Spleen (tissue), 11 donors: ENCODE measurements at regions not wholly inside any gene's neighbourhood (a gene's known extent, or its start where the extent isn't known, plus 50 kb on each side); places are given as distances from the start of the nearest gene placed in this dataset.
"Not testable (repeated sequence)": the region's sequence is repeated elsewhere in the genome, so short reads cannot be mapped to it uniquely, and the experiment has no call there.

Experiments
- DNase-seq: peaks from one replicate; pipeline ENCODE4 v3.0.0-alpha.2; 2020
- H3K27ac ChIP-seq, 8 donors: fragments of 200-600 bp; sonication (generic) in 7 of 8; 1 replicate in 4 of 8; 2 replicates in 4 of 8; pipeline versions ENCODE4 v1.5.0 to v1.8.0; 2016 to 2021; ENCODE audit warnings: inconsistent platforms in 4 of 8, mild to moderate bottlenecking in 4 of 8, moderate library complexity in 1 of 8
- H3K27me3 ChIP-seq, 7 donors: fragments of 200-600 bp; sonication (generic) in 6 of 7; replicated peaks in 1 of 7; 1 replicate in 4 of 7; 2 replicates in 3 of 7; pipeline versions ENCODE4 v1.5.0 to v1.8.0; 2016 to 2021; ENCODE audit warnings: inconsistent platforms in 3 of 7, mild to moderate bottlenecking in 1 of 7
- H3K36me3 ChIP-seq, 6 donors: fragments of 200-600 bp; sonication (generic) in 5 of 6; 1 replicate in 4 of 6; 2 replicates in 2 of 6; pipeline versions ENCODE4 v1.5.0 to v1.8.0; 2016 to 2021; ENCODE audit warnings: inconsistent platforms in 2 of 6
- H3K4me1 ChIP-seq, 6 donors: fragments of 200-600 bp; sonication (generic) in 5 of 6; 1 replicate in 3 of 6; 2 replicates in 3 of 6; pipeline versions ENCODE4 v1.5.0 to v1.8.0; 2016 to 2021; ENCODE audit warnings: inconsistent platforms in 3 of 6
- H3K4me3 ChIP-seq, 8 donors: fragments of 200-600 bp; sonication (generic) in 7 of 8; 1 replicate in 4 of 8; 2 replicates in 4 of 8; pipeline versions ENCODE4 v1.5.0 to v1.8.0; 2016 to 2021; ENCODE audit warnings: inconsistent platforms in 4 of 8, mild to moderate bottlenecking in 4 of 8, moderate library complexity in 2 of 8
- H3K9me3 ChIP-seq, 8 donors: fragments of 200-600 bp; sonication (generic) in 7 of 8; 1 replicate in 4 of 8; 2 replicates in 4 of 8; pipeline versions ENCODE4 v1.5.0 to v1.8.0; 2016 to 2021; ENCODE audit warnings: inconsistent platforms in 4 of 8
- POLR2A ChIP-seq, 3 donors: fragments of 450-650 bp; IDR thresholded peaks; one replicate each; pipeline ENCODE4 v1.5.1; 2017; ENCODE audit warnings: antibody characterized with exemption in 3 of 3, mild to moderate bottlenecking in 1 of 3
- POLR2AphosphoS5 ChIP-seq, 3 donors: sonication (generic); formaldehyde crosslinking; IDR thresholded peaks; one replicate each; pipeline ENCODE4 v1.5.1; 2017; ENCODE audit warnings: antibody characterized with exemption in 3 of 3
- WGBS, 5 donors: extraction: QIAGEN DNeasy Blood & Tissue Kit in 3 of 5; methylation state at CpG; one replicate each; pipeline versions ENCODE4 v1.1.5 to v1.1.7; 2013 to 2018; 5-methylcytosine and 5-hydroxymethylcytosine counted together
- intact Hi-C: fragments of 100-400 bp; cut with DNase I; formaldehyde crosslinking; loops from one replicate; pipeline ENCODE4 v1.15.0; 2023; ENCODE audit warnings: low total_unique reads
- TF ChIP-seq, protein P1 (sequence below), 11 experiments: fragments of 200-600 bp in 7 of 11; fragments of 450-650 bp in 4 of 11; sonication (generic) in 4 of 11; IDR thresholded peaks in 8 of 11; conservative IDR thresholded peaks in 3 of 11; 1 replicate in 7 of 11; 2 replicates in 4 of 11; pipeline versions ENCODE4 v1.4.0 to v1.8.0; 2016 to 2021; ENCODE audit warnings: antibody characterized with exemption in 11 of 11, inconsistent platforms in 4 of 11, mild to moderate bottlenecking in 1 of 11
- donor health status: healthy with polysubstance abuse.
- donor health status: DM: no; HTN: no; CAD: no; lungs with moderate emphysema.
- donor health status: DM: no; HTN: no; CAD: no.
- donor health status: Bipolar disorder and iron deficiency.
- donor health status: healthy.
- donor health status: DM: no; HTN: no; CAD: no.
- donor health status: DM: yes; HTN: yes; CAD: no.

DNA sequence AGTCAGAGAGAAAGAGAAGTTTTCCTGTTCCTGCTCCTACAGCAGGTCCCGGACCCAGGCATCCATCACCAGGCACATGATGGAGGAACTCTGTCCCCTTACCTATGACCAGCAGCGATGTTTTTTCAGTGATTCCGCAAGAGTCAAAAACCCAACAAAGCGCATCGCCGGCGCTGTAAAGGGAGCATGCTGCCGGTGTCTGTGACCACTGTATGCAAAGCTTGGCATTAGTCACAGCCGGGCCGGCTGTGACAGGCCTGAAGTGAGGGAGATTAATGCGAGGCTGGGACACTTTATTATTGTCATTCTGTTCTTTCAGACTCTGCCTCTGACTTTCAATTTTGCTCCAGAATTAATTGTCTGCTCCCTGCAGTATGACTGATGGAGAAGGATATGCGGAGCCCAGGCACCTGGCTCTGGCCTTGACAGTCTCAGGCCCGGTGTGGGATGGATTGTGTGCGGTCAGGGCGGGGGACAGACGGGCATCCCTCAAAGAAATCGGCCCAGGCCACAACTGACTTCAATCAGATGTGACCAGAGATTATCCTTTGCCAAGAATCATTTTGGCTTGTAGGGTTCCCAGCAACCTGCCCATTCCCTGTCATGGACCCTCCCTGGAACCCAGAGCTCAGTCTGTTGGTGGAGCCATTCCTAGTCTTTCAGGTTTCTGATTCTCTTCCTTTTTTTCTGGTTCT, 462.0 kb upstream of the ZNF507 start:
- TF ChIP-seq POLR2AphosphoS5 (IDR thresholded peaks at IDR 0.05) = no peak
- TF ChIP-seq, protein P1, sequence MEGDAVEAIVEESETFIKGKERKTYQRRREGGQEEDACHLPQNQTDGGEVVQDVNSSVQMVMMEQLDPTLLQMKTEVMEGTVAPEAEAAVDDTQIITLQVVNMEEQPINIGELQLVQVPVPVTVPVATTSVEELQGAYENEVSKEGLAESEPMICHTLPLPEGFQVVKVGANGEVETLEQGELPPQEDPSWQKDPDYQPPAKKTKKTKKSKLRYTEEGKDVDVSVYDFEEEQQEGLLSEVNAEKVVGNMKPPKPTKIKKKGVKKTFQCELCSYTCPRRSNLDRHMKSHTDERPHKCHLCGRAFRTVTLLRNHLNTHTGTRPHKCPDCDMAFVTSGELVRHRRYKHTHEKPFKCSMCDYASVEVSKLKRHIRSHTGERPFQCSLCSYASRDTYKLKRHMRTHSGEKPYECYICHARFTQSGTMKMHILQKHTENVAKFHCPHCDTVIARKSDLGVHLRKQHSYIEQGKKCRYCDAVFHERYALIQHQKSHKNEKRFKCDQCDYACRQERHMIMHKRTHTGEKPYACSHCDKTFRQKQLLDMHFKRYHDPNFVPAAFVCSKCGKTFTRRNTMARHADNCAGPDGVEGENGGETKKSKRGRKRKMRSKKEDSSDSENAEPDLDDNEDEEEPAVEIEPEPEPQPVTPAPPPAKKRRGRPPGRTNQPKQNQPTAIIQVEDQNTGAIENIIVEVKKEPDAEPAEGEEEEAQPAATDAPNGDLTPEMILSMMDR (IDR thresholded peaks at IDR 0.05 in 8 of 11, conservative IDR thresholded peaks at IDR 0.05 in 3 of 11) = no peak
- no peak for TF ChIP-seq POLR2A (IDR thresholded peaks at IDR 0.05)
- DNase-seq = no peak
- Histone ChIP-seq H3K9me3 (peaks cover 0 to 9% (median 0%) of the 10 kb centered on the region in 8 donors), H3K4me3 (no peak overlapping the region), H3K4me1 (no peaks in the 10 kb centered on the region), H3K27ac (no peak overlapping the region), H3K36me3 (no peaks in the 10 kb centered on the region), H3K27me3 (no peaks in the 10 kb centered on the region)
- WGBS, 5 donors = 84 to 90% (median 86%) methylated on average over 17 of the region's 17 CpGs
- intact Hi-C loops = no loop called here

- Histone ChIP-seq H3K4me1 (no peaks in the 10 kb centered on the region), H3K4me3 (no peak overlapping the region), H3K27ac (no peak overlapping the region), H3K9me3 (peaks cover 0 to 5% (median 0%) of the 10 kb centered on the region in 8 donors), H3K27me3 (no peaks in the 10 kb centered on the region), H3K36me3 (no peaks in the 10 kb centered on the region)
- no peak for TF ChIP-seq POLR2A (IDR thresholded peaks at IDR 0.05)
- no peak for TF ChIP-seq POLR2AphosphoS5 (IDR thresholded peaks at IDR 0.05)
- TF ChIP-seq, protein P1 (IDR thresholded peaks at IDR 0.05 in 8 of 11, conservative IDR thresholded peaks at IDR 0.05 in 3 of 11) = no peak
- intact Hi-C loops = no loop called here
- no peak for DNase-seq
- 67 to 87% (median 75%) methylated on average over 8 of the region's 8 CpGs for WGBS, 5 donors
Observed at GRCh38 chr19:31885280-31885853, 460.0 kb upstream of the ZNF507 start.

GRCh38 chr19:31890230-31890629, 455.2 kb upstream of the ZNF507 start:
- Histone ChIP-seq H3K27ac (no peak overlapping the region), H3K9me3 (peaks cover 0 to 27% (median 13%) of the 10 kb centered on the region in 8 donors), H3K27me3 (no peaks in the 10 kb centered on the region), H3K4me1 (no peaks in the 10 kb centered on the region), H3K36me3 (no peaks in the 10 kb centered on the region), H3K4me3 (no peak overlapping the region)
- intact Hi-C loops = no loop called here
- DNase-seq = no peak
- TF ChIP-seq POLR2AphosphoS5 (IDR thresholded peaks at IDR 0.05) (no peak), POLR2A (IDR thresholded peaks at IDR 0.05) (no peak)
- TF ChIP-seq, protein P1 (IDR thresholded peaks at IDR 0.05 in 8 of 11, conservative IDR thresholded peaks at IDR 0.05 in 3 of 11) = no peak
- WGBS, 5 donors = 91 to 95% (median 94%) methylated on average over 9 of the region's 9 CpGs

DNA sequence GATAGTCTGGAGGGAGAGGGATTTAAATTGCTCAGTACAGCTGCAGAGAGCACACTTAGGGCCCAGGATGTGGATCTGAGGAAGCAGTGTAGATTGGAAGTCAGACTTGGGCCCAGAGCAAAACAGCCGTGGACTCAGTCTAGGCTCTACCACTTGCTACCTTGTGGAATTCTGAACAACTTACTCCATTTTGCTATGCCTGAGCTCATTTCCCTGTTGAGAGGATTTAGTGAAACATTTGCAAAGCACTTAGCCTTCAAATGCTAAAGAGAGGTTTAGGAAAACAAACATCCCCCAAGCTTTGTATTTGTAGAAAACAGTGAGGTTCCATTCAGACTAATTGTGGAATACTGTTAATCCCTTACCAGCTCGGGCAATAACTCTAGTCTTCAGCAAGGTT, 453.4 kb upstream of the ZNF507 start:
- no peak for TF ChIP-seq POLR2AphosphoS5 (IDR thresholded peaks at IDR 0.05)
- TF ChIP-seq, protein P1 (IDR thresholded peaks at IDR 0.05 in 8 of 11, conservative IDR thresholded peaks at IDR 0.05 in 3 of 11) = no peak
- no peak for TF ChIP-seq POLR2A (IDR thresholded peaks at IDR 0.05)
- no peaks in the 10 kb centered on the region for H3K27me3 ChIP-seq
- H3K36me3 ChIP-seq = no peaks in the 10 kb centered on the region
- no peak overlapping the region for H3K4me3 ChIP-seq
- DNase-seq = no peak
- intact Hi-C loops = no loop called here
- no peaks in the 10 kb centered on the region for H3K4me1 ChIP-seq
- peaks cover 0 to 27% (median 13%) of the 10 kb centered on the region in 8 donors for H3K9me3 ChIP-seq
- peak overlapping the region in 2 of 8 donors; percentile 10 to 26 for H3K27ac ChIP-seq
- 76 to 86% (median 80%) methylated on average over 2 of the region's 2 CpGs for WGBS, 5 donors

- DNase-seq, H3K27ac ChIP-seq, H3K27me3 ChIP-seq, intact Hi-C loops, H3K4me3 ChIP-seq, H3K36me3 ChIP-seq, H3K4me1 ChIP-seq: not testable (repeated sequence)
- WGBS, 5 donors = 40 to 71% (median 58%) methylated on average over 4 of the region's 4 CpGs
- peaks cover 0 to 27% (median 13%) of the 10 kb centered on the region in 8 donors for H3K9me3 ChIP-seq
Observed at GRCh38 chr19:31893491-31893890, 451.9 kb upstream of the ZNF507 start.
